GM13977 (cell line): ENCODE measurements at regions not wholly inside any gene's neighbourhood (a gene's known extent, or its start where the extent isn't known, plus 50 kb on each side); places are given as distances from the start of the nearest gene placed in this dataset.
A peak's percentile ranks its signal among the peaks of the same experiment; 100 is the strongest.

Experiments used
- DNase-seq: peaks from one replicate; pipeline ENCODE4 v3.0.0; 2012; ENCODE audit warnings: low spot score
- in situ Hi-C: fragments of 300-500 bp; cut with MboI; formaldehyde crosslinking; loops from one replicate; pipeline ENCODE4 v1.12.0; 2022; ENCODE audit warnings: low sequenced_read_pairs, low pct_unique_long_range_greater_than_20kb, mixed read lengths, inconsistent platforms; ENCODE audit not compliant: unreplicated experiment
- TF ChIP-seq, protein P1 (sequence below): IDR thresholded peaks from 2 replicates; pipeline ENCODE4 v1.5.1; 2012; ENCODE audit warnings: mild to moderate bottlenecking, control low read depth; ENCODE audit not compliant: insufficient read depth; ENCODE audit errors: extremely low read depth, missing control alignments

- no peak for DNase-seq
- in situ Hi-C loops: no loop called here
- TF ChIP-seq, protein P1, sequence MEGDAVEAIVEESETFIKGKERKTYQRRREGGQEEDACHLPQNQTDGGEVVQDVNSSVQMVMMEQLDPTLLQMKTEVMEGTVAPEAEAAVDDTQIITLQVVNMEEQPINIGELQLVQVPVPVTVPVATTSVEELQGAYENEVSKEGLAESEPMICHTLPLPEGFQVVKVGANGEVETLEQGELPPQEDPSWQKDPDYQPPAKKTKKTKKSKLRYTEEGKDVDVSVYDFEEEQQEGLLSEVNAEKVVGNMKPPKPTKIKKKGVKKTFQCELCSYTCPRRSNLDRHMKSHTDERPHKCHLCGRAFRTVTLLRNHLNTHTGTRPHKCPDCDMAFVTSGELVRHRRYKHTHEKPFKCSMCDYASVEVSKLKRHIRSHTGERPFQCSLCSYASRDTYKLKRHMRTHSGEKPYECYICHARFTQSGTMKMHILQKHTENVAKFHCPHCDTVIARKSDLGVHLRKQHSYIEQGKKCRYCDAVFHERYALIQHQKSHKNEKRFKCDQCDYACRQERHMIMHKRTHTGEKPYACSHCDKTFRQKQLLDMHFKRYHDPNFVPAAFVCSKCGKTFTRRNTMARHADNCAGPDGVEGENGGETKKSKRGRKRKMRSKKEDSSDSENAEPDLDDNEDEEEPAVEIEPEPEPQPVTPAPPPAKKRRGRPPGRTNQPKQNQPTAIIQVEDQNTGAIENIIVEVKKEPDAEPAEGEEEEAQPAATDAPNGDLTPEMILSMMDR: no peak
These were observed 150.3 kb upstream of the TECRL start for GRCh38 chr4:64559571-64559970.

- TF ChIP-seq, protein P1: no peak
- in situ Hi-C loops: no loop called here
- no peak for DNase-seq
These were observed 141.9 kb upstream of the TECRL start for GRCh38 chr4:64551125-64551524.

DNA sequence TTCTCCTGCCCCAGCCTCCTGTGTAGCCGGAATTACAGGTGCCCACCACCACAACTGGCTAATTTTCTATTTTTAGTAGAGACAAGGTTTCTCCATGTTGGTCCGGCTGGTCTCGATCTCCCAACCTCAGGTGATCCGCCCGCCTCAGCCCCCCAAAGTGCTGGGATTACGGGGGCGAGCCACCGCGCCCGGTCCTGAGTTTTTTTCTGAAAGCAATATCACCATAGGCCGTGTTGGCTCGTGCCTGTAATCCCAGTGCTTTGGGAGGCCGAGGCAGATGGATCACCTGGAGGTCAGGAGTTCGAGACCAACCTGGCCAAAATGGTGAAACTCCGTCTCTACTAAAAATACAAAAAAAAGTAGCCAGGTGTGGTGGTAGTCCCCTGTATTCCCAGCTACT, 136.3 kb upstream of the TECRL start:
- TF ChIP-seq, protein P1: no peak
- in situ Hi-C loops: loop anchor here (25.0 kb wide), 1 partner anchor 383 kb away; no protein-coding TSS in a partner anchor
- DNase-seq: no peak

DNA sequence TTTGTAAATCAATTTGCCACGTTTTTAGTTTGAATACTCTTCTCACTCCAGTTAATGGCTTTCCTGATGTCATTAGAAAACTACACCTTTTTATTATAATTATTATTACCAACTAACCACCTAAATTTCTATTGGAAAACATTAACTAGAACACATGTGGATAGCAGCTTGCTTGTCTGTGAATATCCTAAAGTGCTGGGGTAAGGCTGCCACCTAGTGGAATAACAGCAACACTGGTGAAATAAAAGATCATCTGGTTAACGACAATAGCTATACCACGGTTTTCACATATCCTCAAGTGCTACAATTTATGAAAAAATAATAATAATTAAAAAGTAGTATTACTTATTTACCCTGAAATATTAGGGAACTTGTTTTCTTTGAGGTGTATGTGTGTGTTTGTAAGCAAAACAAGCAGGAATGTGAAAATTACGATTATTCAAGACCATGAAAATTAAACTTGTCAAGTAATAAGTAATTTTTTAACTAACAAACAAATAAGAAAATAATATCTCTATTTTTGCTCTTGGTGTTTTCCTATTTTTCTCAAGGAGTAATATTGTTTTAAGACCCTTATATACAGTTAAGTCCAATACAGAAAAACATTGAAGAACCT, 130.1 kb upstream of the TECRL start:
- in situ Hi-C loops: loop anchor here (25.0 kb wide), 1 partner anchor 377 kb away; no protein-coding TSS in a partner anchor
- TF ChIP-seq, protein P1: peak; percentile 77
- DNase-seq: peak; percentile 53

DNA sequence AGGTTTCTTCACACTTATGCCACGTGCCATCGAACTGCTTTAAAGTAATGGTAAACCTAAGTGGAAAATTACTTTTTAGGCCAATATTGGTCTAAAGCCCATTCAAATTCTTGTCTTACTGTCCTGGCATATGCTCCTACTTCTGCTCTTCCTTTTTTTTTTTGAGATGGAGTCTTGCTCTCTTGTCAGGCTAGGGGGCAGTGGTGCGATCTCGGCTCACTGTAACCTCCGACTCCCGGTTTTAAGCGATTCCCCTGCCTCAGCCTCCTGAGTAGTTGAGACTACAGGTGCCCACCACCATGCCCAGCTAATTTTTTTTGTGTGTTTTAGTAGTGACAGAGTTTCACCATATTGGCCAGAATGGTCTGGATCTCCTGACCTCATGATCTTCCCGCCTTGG, 129.0 kb upstream of the TECRL start:
- in situ Hi-C loops: loop anchor here (25.0 kb wide), 1 partner anchor 376 kb away; no protein-coding TSS in a partner anchor
- DNase-seq: no peak
- TF ChIP-seq, protein P1: no peak

- DNase-seq: no peak
- TF ChIP-seq, protein P1: no peak
- in situ Hi-C loops: loop anchor here (25.0 kb wide), 1 partner anchor 371 kb away; no protein-coding TSS in a partner anchor
These were observed 124.4 kb upstream of the TECRL start for GRCh38 chr4:64533637-64534036.

DNA sequence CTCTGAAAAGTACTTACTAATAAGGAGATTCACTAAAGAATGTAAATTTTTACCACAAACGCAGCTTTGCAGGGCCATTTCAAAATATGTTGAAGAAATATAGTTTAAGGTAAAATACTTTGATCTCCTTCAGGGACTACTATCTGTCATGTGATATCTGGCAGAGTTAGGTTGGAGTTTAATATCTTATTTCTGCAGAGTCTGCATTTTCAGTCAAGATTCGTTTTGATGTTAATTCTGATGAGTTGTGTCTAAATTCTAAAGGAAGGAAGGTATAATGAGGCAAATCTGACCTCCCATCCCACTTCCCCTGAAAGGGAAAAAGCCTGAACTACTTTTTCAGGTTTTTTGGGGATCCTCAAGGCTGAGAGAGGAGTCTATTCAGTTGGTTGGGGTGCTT, 123.9 kb upstream of the TECRL start:
- TF ChIP-seq, protein P1: no peak
- in situ Hi-C loops: loop anchor here (25.0 kb wide), 1 partner anchor 371 kb away; no protein-coding TSS in a partner anchor
- no peak for DNase-seq
